ENCODE measurements at regions not wholly inside any gene's neighbourhood (a gene's known extent, or its start where the extent isn't known, plus 50 kb on each side); places are given as distances from the start of the nearest gene placed in this dataset.

DNA sequence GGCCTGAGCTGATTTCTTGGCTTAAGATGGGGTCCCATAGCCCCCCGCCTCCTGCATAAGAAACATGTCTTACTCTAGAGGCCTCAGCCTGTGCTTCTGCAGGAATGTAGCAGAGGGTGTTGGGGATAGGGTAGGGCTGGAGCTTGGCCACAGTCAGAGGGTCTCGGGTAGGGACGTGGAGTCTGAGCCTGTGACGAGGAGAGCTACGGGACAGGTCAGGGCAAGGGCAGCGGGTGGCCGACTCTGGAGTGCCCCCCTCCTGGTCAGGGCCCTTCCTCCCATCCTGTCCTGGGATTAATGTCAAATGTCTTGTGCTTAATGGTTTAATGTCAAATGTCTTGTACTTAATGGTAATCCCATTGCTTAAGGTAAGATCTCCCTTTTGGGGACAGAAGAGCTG, 130.4 kb downstream of the GLI2 start:
- intact Hi-C loops (cut with DNase I): no loop called here
- no peaks in the 10 kb centered on the region for H3K27me3 ChIP-seq
- 86 to 91% (median 90%) methylated on average over 7 of the region's 7 CpGs for WGBS, 4 donors
- no peak overlapping the region for H3K4me3 ChIP-seq
- no peak overlapping the region for H3K27ac ChIP-seq
- TF ChIP-seq POLR2A (IDR thresholded peaks at IDR 0.05): no peak
- TF ChIP-seq, protein P1, sequence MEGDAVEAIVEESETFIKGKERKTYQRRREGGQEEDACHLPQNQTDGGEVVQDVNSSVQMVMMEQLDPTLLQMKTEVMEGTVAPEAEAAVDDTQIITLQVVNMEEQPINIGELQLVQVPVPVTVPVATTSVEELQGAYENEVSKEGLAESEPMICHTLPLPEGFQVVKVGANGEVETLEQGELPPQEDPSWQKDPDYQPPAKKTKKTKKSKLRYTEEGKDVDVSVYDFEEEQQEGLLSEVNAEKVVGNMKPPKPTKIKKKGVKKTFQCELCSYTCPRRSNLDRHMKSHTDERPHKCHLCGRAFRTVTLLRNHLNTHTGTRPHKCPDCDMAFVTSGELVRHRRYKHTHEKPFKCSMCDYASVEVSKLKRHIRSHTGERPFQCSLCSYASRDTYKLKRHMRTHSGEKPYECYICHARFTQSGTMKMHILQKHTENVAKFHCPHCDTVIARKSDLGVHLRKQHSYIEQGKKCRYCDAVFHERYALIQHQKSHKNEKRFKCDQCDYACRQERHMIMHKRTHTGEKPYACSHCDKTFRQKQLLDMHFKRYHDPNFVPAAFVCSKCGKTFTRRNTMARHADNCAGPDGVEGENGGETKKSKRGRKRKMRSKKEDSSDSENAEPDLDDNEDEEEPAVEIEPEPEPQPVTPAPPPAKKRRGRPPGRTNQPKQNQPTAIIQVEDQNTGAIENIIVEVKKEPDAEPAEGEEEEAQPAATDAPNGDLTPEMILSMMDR (IDR thresholded peaks at IDR 0.05): no peak
- no peaks in the 10 kb centered on the region for H3K36me3 ChIP-seq (replicated peaks in 1 of 2)
- peaks cover 5 to 22% of the 10 kb centered on the region in 2 donors for H3K4me1 ChIP-seq (replicated peaks in 1 of 2)
- DNase-seq: no peak
- no peaks in the 10 kb centered on the region for H3K9me3 ChIP-seq (replicated peaks in 1 of 3)

DNA sequence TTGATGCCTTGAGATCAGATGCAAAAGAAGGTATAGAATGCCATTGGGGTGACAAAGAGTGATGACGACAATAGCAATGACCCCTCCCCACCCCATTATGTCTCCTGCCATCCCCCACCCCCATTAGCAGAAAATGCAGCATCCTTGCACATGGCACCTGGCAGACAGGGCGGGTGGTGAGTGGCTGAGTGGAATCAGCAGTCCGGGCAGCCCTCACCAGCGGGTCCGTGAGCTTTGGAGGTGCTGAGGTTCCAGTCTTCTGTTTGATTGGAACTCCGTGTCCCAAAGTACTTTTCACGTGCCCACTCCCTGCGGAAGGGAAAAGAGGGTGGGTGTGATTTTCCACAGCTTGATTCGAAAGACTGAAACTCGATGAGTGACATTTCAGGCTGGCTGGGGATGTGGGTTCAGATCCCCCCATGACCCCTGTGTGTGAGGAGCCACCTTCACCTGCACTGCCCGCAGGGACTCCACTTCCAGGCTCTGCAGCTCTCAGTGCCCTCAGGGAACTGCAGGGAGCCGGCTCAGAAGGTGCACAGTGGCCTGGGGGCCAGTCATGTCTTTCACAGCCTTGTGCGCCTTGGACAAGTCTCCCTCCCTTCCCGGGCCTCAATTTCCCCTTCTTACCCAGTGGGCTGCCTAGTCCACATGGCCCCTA, 130.9 kb downstream of the GLI2 start:
- H3K27me3 ChIP-seq: no peaks in the 10 kb centered on the region
- 84 to 89% (median 87%) methylated on average over 12 to 14 of the region's 14 CpGs for WGBS, 4 donors
- peak overlapping the region in 1 of 4 donors; percentile 47 for H3K4me3 ChIP-seq
- peak overlapping the region in 4 of 5 donors; percentile 36 to 92 (median 56) for H3K27ac ChIP-seq
- H3K4me1 ChIP-seq (replicated peaks in 1 of 2): peaks cover 5 to 22% of the 10 kb centered on the region in 2 donors
- no peaks in the 10 kb centered on the region for H3K9me3 ChIP-seq (replicated peaks in 1 of 3)
- intact Hi-C loops (cut with DNase I): no loop called here
- DNase-seq: no peak
- TF ChIP-seq, protein P1 (IDR thresholded peaks at IDR 0.05): no peak
- no peak for TF ChIP-seq POLR2A (IDR thresholded peaks at IDR 0.05)
- no peaks in the 10 kb centered on the region for H3K36me3 ChIP-seq (replicated peaks in 1 of 2)

DNA sequence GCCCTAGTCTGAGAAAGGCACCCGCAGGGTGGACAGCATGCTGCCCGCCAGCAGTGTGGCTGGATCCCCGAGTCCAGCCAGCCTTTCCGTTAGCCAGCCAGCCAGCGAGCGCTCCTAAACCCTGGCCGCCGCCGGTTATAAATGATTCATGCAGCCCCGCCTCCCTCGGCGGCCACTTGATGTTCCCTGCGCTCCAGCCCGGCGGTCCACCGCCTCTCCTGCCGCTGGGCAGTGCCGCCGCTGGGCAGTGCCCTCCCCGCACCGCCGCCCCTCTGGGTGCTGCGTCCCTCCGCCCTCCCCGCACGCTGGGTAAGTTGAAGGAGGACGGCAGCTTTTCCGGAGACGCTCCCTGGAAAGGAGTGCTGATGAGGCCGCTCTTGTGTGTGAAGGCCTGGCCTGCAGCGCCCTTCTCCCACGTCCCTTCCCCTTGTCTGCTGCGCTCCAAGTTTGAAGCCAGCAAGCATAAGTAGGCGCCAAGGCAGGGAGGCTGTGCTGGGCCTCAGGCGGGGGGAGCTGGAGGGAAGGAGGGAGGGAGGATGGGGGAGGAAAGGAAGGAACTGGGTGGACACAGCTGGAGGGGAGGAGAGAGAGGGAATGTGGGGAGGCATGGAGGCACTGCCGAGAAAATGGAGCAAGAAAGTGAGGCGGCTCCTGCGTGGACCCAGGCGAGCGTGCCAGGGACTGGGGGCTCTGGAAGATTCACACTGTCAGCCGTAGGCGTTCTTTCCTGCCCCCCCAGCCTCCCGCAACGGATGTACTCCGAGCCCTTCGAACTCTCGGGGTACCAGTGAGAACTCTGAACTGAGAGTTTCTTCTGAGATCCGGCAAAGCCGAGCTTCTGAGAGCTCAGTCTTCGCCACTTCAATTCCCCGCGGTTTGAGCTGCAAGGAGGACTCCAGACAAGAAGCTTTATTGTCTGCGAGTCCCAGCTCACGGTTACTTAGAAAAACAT, 131.9 kb downstream of the GLI2 start:
- TF ChIP-seq, protein P1 (IDR thresholded peaks at IDR 0.05): no peak
- peak in 1 of 2 donors; percentile 45 for TF ChIP-seq POLR2A (IDR thresholded peaks at IDR 0.05)
- H3K36me3 ChIP-seq (replicated peaks in 1 of 2): no peaks in the 10 kb centered on the region
- H3K27me3 ChIP-seq: no peaks in the 10 kb centered on the region
- DNase-seq: peak; percentile 77 to 92 (median 88)
- intact Hi-C loops (cut with DNase I): no loop called here
- no peaks in the 10 kb centered on the region for H3K9me3 ChIP-seq (replicated peaks in 1 of 3)
- H3K27ac ChIP-seq: peak overlapping the region in 4 of 5 donors; percentile 36 to 92 (median 56)
- H3K4me1 ChIP-seq (replicated peaks in 1 of 2): peaks cover 5 to 22% of the 10 kb centered on the region in 2 donors
- whole genome bisulfite sequencing, 4 donors: 18 to 30% (median 24%) methylated on average over 22 to 54 of the region's 54 CpGs
- peak overlapping the region in 2 of 4 donors; percentile 31 to 47 for H3K4me3 ChIP-seq

DNA sequence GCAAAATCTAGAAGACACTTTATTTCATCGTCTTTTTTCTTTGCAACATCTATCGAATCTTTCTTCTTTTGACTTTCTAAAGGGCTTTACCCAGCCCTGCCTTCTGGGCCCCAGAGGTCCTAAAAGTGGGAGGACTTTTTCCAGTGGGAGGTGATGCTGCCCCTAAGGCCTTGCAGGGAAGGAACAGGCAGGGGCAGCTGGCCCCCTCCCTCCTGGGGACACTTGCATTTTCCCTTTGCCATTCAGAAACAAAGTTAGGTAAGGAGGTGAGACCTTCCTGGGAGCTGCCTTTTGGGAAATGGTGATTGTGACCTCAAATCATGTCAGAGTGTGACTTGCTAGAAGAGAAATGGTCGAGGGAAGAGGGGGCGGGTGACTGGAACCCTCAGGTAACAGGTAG, 132.7 kb downstream of the GLI2 start:
- no peak overlapping the region for H3K4me3 ChIP-seq
- H3K9me3 ChIP-seq (replicated peaks in 1 of 3): no peaks in the 10 kb centered on the region
- H3K4me1 ChIP-seq (replicated peaks in 1 of 2): peaks cover 5 to 17% of the 10 kb centered on the region in 2 donors
- intact Hi-C loops (cut with DNase I): no loop called here
- H3K36me3 ChIP-seq (replicated peaks in 1 of 2): no peaks in the 10 kb centered on the region
- no peak for TF ChIP-seq POLR2A (IDR thresholded peaks at IDR 0.05)
- TF ChIP-seq, protein P1 (IDR thresholded peaks at IDR 0.05): no peak
- WGBS, 4 donors: 81 to 85% (median 81%) methylated on average over 4 of the region's 4 CpGs
- peak overlapping the region in 3 of 5 donors; percentile 38 to 92 (median 75) for H3K27ac ChIP-seq
- no peaks in the 10 kb centered on the region for H3K27me3 ChIP-seq
- DNase-seq: no peak
